GM19438 (cell line): ENCODE measurements at regions not wholly inside any gene's neighbourhood (a gene's known extent, or its start where the extent isn't known, plus 50 kb on each side); places are given as distances from the start of the nearest gene placed in this dataset.
"Not testable (repeated sequence)": the region's sequence is repeated elsewhere in the genome, so short reads cannot be mapped to it uniquely, and the experiment has no call there.

ENCODE experiments used
- ATAC-seq: cut with Tn5 transposase; IDR thresholded peaks from one replicate; pipeline ENCODE4 v1.9.1; 2021; ENCODE audit warnings: low read depth; ENCODE audit not compliant: unreplicated experiment

DNA sequence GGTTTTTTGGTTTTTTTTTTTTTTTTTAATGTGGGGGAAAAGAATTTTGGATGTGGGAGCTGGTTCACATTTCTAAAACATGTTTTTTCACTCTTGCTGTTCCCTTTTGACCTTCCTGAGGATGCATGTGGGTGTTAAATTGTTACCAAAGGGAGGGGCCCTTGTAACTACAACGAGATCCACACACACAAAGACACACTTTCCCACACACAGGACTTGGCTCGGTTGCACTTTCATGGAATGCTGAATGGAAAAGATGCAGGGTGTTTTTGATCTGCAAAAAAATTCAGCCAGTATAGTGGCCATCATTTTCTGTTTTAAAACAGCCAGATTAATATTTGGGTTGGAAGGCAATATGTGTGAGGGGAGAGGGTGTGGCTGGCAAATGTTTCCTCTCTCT lies 576.9 kb downstream of the EBF1 start:
- ATAC-seq = no peak

GRCh38 chr5:158521995-158522394 lies 577.7 kb downstream of the EBF1 start:
- ATAC-seq = no peak

DNA sequence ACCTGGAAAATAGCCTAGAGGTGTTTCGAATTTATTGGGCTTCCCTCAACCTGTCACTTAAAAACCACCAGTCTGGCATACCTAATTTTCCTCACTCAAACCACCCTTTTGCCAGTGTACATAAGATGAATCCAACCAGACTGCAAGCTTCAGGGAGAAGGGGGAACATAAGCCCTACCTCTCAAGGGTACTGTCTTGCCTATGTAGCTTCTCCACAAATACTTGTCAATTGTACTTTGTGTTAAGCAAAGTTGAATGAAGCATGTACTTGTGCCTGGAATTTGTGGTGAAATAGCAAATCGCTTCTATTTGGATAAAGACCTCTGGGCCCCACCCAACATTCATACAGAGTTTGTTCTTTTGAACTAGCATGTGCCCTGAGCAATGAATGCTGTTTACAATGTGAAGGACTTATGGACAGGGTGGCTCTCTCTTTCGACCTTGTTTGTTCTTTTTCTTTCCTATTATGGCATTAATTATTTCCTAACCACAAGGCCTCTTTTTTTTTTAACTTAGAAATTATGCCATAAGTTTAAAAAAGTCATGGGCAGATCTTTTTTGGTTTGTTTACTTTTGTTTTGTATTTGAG lies 580.2 kb downstream of the EBF1 start:
- no peak for ATAC-seq

GRCh38 chr5:158516521-158516920 lies 583.2 kb downstream of the EBF1 start:
- no peak for ATAC-seq

DNA sequence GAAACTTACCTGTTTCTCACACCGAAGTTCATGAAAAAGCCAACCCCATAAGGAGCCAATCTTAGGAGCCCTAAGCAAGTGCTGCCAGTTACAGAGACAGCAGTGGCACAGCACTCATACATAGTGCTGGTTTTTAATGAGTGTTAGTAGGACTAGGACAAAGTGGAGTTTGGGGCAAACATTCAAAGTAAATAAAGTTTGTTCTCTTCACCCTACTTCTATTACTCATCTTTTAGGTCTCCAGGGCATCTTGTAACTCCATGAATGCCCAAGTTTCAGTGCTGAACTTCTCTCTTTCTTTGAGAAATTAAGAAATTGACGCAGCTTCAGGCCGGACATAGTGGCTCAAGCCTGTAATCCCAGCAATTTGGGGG lies 584.7 kb downstream of the EBF1 start:
- ATAC-seq = no peak

GRCh38 chr5:158514319-158514985 lies 585.3 kb downstream of the EBF1 start:
- no peak for ATAC-seq

GRCh38 chr5:158513490-158514318 lies 586.0 kb downstream of the EBF1 start:
- no peak for ATAC-seq

DNA sequence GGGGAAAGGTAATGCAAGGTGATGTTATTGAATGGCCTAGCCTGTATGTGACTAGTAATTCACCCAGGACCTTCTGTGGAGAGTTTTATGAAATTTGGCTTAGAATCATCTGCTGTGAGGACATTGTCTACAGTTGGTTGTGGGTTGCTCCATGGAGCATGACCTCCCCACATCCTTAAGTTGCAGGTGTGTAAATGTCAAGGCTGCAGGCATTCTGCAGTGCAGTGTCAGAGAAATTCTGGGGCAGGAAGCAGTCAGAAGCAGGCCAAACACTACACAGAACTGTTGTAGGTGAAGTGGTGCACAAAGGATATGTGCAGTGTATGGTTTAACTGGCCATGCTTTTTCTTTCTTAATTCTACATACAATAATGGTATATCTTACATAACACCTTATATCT lies 588.3 kb downstream of the EBF1 start:
- peak; percentile 94 for ATAC-seq

- ATAC-seq = no peak
Observed at GRCh38 chr5:158510479-158510878, 589.2 kb downstream of the EBF1 start.

GRCh38 chr5:158506648-158507047 lies 593.1 kb downstream of the EBF1 start:
- ATAC-seq = no peak

GRCh38 chr5:158502686-158503085 lies 597.0 kb downstream of the EBF1 start:
- ATAC-seq = no peak

- ATAC-seq = no peak
Observed at GRCh38 chr5:158499892-158500418, 599.8 kb downstream of the EBF1 start.

GRCh38 chr5:158499075-158499891 lies 600.4 kb downstream of the EBF1 start:
- no peak for ATAC-seq

- ATAC-seq = no peak
Observed at GRCh38 chr5:158496624-158497023, 603.1 kb downstream of the EBF1 start.

- no peak for ATAC-seq
Observed at GRCh38 chr5:158494541-158494940, 605.2 kb downstream of the EBF1 start.

DNA sequence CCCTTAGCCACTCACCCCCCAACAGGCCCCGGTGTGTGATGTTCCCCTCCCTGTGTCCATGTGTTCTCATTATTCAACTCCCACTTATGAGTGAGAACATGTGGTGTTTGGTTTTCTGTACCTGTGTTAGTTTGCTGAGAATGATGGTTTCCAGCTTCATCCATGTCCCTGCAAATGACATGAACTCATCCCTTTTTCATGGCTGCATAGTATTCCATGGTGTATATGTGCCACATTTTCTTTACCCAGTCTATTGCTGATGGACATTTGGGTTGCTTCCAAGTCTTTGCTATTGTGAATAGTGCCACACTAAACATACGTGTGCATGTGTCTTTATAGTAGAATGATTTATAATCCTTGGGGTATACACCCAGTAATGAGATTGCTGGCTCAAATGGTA lies 605.7 kb downstream of the EBF1 start:
- not testable (repeated sequence) for ATAC-seq

GRCh38 chr5:158492841-158493242 lies 606.9 kb downstream of the EBF1 start:
- ATAC-seq = no peak

- ATAC-seq = no peak
Observed at GRCh38 chr5:158492136-158492535, 607.6 kb downstream of the EBF1 start.

DNA sequence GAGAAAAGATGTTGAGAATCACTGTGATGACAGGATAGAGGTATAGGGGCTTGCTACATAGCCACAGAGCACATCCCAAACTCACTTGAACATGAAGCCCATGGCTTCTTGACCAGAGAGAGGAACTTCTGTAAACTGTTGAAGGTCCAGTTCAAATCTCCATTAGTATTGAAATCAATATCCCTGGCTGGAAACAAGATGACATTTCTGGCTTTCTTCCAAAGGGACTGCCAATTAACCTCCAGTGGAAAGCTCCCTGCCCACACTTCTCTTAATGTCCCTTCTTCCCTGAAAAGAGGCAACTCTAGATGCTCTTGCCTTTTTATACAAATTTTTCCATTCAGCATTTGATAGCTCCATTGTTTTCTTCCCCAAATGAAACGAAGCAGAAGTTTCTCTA lies 612.1 kb downstream of the EBF1 start:
- ATAC-seq = no peak

DNA sequence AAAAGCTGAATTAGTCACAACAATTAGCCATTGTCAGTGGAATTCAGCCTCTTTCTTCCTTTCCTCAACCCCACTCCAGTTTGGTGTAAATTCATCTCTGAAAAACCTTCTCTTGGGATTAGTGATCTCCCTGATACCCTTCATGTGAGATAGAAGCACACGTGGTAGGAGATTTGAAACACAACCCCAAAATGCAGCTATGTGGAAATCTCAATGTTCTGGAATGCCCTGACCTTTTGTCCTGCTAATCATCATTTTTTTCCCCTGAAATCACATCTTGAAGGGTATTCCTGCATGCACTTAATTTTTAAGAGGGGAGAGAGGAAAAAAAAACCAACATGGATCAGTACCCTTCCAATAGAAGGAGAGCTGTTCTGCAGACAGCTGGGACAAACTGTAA lies 612.6 kb downstream of the EBF1 start:
- ATAC-seq = no peak

DNA sequence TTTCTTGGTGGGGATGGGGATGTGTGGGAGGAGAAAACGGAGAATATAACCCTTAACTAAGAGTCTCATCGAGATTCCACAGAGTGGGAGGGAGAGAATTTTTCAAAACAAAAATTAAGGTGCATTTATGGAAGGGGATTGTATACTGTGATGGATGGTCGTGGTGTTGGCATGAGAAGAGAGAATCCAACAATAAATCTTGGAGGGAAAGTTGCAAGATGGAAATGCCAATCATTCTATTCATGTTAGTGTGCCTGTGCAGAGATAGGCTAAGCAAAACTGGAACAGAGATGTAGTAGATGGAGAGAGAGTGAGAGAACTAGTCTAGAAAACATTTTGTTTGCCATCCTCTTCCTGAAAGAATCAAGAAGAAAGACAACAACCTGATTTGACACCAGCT lies 613.1 kb downstream of the EBF1 start:
- ATAC-seq = no peak
